ENCODE measurements at regions not wholly inside any gene's neighbourhood (a gene's known extent, or its start where the extent isn't known, plus 50 kb on each side); places are given as distances from the start of the nearest gene placed in this dataset.
"Not testable (repeated sequence)": the region's sequence is repeated elsewhere in the genome, so short reads cannot be mapped to it uniquely, and the experiment has no call there.

- peak; percentile 96 for DNase-seq
Observed at GRCh38 chr1:198935306-198935921, 296.6 kb downstream of the PTPRC start.

DNA sequence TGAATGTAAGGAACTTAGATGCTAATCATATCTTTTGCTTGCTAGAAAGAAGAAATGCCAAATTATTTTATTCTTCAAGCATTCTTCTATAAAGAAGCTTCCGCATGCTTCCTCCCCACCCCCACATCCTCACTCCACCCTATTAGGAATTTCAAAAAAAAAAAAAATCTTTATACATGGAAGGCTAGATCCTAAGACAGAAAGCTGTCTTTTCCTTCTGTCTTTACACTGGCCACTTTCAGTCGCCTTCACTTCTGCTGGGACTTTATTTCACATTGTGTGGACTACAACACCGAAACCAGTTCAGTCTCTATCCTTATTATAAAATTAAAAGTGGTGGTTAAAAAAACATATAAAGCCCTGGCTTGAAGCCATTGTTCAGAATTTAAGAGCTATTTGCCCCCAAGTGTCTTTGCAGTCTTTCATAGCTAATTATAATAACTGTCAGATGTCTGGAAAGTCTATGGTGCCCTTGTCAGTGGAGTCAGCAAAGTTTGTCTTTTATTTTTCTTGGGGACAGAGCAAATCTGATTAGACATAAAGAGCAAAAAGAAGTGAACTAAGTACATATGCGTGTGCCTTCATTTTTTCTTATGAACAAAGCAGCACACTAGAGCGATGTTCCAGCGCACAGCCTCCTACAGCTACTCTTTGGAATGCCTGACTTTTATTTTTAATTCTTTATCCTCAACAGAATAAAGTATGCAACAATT lies 297.7 kb downstream of the PTPRC start:
- DNase-seq, result peak; percentile 40

GRCh38 chr1:198937231-198938031 lies 298.6 kb downstream of the PTPRC start:
- DNase-seq, result peak; percentile 92

DNA sequence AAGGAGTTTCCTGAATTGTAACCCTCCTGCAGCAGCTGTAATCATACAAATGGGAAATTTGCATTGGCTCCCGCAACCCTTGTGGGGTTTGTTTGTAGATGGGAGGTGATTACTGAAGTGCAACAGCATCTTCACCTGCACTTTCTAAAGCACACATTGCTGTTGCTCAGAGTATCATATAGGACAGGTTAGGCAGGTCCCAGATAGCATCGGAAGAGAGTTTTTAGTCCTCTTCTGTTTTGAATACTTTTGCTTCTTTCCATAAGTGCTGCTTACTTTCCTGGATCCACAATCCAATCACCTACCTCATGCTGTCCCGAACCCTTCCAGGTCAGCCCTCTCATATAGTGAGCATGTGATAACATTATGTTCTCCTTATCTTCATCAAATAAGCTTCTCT lies 300.4 kb downstream of the PTPRC start:
- no peak for DNase-seq

GRCh38 chr1:198939956-198940355 lies 301.1 kb downstream of the PTPRC start:
- no peak for DNase-seq

DNA sequence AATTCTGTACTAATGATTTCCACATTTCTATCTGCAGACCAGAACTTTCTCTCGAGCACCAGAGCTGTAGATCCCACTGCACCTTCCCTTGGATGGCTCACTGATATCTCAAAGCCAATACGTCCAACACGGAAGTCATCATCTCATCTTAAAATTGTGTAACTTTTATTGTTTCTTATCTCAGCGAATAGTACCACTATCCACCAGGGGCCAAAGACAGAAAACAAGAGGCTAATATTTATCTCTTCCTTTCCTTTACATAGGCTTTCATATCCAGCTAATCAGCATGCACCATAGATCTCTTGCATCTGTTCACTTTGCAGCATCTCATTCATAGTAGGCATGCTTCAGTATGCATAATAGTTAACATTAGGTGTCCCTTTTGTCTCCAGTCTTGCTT lies 303.6 kb downstream of the PTPRC start:
- no peak for DNase-seq

- DNase-seq, result no peak
Observed at GRCh38 chr1:198943484-198944187, 304.8 kb downstream of the PTPRC start.

- no peak for DNase-seq
Observed at GRCh38 chr1:198947456-198947855, 308.6 kb downstream of the PTPRC start.

GRCh38 chr1:198948895-198949659 lies 310.2 kb downstream of the PTPRC start:
- DNase-seq, result no peak

GRCh38 chr1:198950036-198950435 lies 311.2 kb downstream of the PTPRC start:
- DNase-seq, result no peak

DNA sequence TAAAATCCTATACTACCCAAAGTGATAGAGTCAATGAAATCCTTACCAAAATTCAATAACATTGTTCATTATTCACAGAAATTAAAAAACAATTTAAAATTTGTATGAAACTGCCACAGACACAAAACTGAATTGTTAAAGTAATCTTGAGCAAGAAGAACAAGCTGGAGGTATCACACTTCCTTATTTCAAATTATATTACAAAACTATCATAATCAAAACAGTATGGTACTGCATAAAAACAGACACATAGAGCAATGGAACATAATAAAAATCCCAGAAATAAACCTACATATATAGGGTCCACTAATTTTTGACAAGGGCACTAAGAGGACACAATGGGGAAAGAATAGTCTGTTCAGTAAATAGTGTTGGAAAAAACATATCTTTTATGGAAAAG lies 316.2 kb downstream of the PTPRC start:
- no peak for DNase-seq

GRCh38 chr1:198957044-198957443 lies 318.2 kb downstream of the PTPRC start:
- DNase-seq, result no peak

GRCh38 chr1:198959032-198959431 lies 320.2 kb downstream of the PTPRC start:
- no peak for DNase-seq

DNA sequence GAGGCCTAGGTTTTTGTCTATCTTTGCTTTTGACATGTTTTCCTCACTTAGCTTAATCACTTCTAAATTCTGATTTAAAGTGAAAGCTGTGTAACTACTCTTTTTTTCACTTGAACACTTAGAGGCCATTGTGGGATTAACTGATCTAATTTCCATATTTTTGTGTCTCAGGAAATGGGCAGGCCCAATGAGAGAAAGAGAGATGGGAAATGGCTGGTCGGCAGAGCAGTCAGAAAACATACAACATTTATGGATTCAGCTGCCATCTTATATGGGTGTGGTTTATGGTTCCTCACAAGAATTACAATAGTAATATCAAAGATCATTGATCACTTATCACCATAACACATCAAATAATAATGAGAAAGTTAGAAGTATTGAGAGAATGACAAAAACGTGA lies 320.8 kb downstream of the PTPRC start:
- no peak for DNase-seq

- DNase-seq, result not testable (repeated sequence)
Observed at GRCh38 chr1:198963796-198964195, 325.0 kb downstream of the PTPRC start.

DNA sequence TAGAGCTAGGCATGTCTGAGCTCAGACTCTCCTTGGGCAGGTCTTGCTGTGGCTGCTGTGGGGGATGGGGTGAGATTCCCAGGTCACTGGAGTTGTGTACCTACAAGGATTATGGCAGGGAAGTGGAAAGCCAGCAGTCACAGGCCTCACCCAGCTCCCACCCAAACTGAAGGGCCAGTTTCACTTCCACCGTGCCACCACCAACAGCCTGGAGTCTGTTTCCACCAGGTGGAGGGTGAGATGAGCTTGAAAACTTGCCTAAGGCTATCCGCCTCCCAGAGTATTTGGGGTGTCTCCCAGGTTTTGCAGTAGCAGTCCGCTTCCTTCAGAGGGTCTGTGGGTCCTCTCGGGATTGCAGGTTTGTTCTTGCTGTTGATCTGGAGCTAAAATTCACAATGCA lies 327.7 kb downstream of the PTPRC start:
- no peak for DNase-seq

DNA sequence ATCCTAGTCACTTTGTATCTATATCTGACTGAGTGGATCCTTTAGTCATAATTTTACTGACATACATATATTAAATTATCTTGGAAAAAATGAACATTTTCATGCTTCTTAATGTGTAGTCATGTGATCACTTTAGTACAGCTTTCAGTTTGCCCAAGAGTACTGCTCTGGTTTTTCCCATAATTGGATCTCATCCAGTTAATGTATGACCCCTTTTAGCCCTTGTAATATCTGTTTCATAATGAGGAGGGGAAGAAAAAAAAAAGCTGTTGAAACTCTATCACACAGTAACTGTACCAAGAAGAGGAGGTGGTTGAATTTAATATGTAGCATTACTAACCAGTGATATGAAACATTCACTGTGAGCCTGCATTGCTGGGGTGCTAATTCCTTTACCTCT lies 328.7 kb downstream of the PTPRC start:
- DNase-seq, result no peak

DNA sequence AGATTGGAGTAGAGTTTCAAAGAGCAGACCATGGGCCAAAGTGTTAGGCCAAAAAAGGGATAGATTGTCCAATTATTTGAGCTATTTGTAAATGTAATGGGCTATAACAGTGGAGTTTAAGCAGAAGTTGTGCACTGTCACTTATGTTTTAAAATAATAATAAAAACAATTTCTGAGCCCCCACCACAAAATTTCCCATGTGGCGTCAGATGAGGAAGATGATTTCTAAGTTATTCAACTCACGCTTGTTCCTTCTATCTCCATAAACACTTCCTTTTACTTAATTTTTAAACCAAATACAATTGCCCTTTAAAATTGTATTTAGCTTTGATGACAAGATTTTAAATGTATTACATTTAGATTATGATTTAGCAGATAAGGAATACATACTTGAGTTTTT lies 330.0 kb downstream of the PTPRC start:
- DNase-seq, result no peak

DNA sequence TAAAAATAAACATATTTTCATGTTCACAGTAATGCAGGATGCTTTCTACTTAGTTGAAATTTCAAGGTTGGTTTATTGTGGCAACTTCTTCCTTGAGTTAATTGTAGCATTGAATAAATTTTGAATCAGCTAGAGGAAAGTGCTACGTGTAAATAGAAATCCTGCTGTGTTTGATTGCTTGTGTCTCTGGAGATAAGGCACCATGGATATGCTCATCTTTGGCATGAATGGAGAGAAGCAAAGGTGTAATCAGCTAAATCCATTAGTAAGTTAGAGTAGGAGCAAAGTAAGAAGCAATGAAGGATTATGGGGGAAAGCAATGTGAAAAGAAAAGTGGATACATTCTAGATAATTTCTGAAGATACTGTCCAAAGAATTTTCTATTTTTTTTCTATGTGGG lies 331.1 kb downstream of the PTPRC start:
- no peak for DNase-seq

GRCh38 chr1:198970916-198971315 lies 332.1 kb downstream of the PTPRC start:
- DNase-seq, result peak; percentile 21

DNA sequence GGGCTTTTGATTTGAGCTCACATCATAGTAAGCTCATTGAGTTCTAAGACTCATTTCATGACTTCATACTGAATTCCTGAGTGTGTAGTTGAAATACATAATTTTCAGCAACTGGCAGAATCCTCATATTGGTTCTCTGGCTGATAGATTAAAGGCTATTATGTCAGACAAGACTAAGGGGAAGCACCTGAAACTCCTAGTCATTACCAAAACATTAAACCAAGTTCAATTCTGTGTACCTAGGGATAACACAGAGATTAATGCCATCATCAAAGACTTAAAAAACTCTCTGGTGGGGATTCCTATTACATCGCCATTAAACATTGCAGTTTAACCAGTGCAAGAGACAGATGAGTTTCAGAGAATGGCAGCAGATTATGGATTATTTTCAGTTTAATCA lies 339.1 kb downstream of the PTPRC start:
- no peak for DNase-seq

DNA sequence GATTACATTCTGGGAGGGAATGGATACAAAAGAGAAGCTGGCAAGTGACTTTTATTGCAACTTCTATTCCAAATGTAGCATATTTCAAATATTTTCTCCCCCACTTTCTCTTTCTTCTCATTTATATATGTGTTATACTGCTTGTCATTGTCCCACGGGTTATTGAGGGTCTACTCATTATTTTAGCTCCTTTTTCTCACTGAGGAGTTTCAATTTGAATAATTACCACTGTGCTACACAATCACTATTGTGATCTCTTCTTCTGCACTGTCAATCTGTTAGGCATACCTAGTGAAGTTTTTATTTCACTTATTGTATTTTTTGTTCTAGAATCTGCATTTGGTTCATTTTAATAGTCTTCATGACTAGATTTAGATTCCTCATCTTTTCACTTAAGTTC lies 339.7 kb downstream of the PTPRC start:
- no peak for DNase-seq

- no peak for DNase-seq
Observed at GRCh38 chr1:198986036-198986435, 347.2 kb downstream of the PTPRC start.
